PC-9 (cell line): ENCODE measurements at regions not wholly inside any gene's neighbourhood (a gene's known extent, or its start where the extent isn't known, plus 50 kb on each side); places are given as distances from the start of the nearest gene placed in this dataset.

Experiments used
- BruUV-seq: library from RNA; stranded (reverse); fragments of 400-500 nt; replicated peaks from 2 replicates; lab custom pipeline; 2021; lab: Mats Ljungman, UMichigan
- CTCF ChIA-PET: fragments of 300-600 bp; sonication (Branson Sonifier 250); formaldehyde crosslinking; loops from one replicate; lab custom pipeline; 2022; ENCODE audit warnings: antibody characterized with exemption; lab: Charles Lee
- POLR2A ChIA-PET: fragments of 300-600 bp; sonication (Branson Sonifier 250); formaldehyde crosslinking; loops from one replicate; lab custom pipeline; 2022; ENCODE audit warnings: antibody characterized with exemption; ENCODE audit not compliant: unreplicated experiment; lab: Charles Lee
- DNase-seq, 2 experiments: peaks; one replicate each; pipeline versions ENCODE4 v3.0.0 to v3.0.0-alpha.2; 2015 to 2022; ENCODE audit warnings: mixed read lengths in 1 of 2
- H2AFZ ChIP-seq: fragments of 200-600 bp; sonication (generic); 2 replicates; pipeline ENCODE4 v1.8.1; 2017; ENCODE audit warnings: antibody characterized with exemption
- H3F3A ChIP-seq: fragments of 200-600 bp; sonication (generic); 2 replicates; pipeline ENCODE4 v1.8.1; 2017; ENCODE audit warnings: antibody characterized with exemption, mild to moderate bottlenecking, low read depth; ENCODE audit not compliant: insufficient read depth
- H3K27ac ChIP-seq: fragments of 200-600 bp; sonication (generic); 2 replicates; pipeline ENCODE4 v1.6.1; 2016; ENCODE audit warnings: mixed run types
- H3K27me3 ChIP-seq: fragments of 200-600 bp; sonication (generic); 2 replicates; pipeline ENCODE4 v1.6.1; 2016; ENCODE audit warnings: low read depth, mixed run types; ENCODE audit not compliant: insufficient read depth
- H3K36me3 ChIP-seq: fragments of 200-600 bp; sonication (generic); 2 replicates; pipeline ENCODE4 v1.6.1; 2016; ENCODE audit warnings: low read depth, mixed run types
- H3K4me1 ChIP-seq: fragments of 200-600 bp; sonication (generic); replicated peaks from 2 replicates; pipeline ENCODE4 v1.6.1; 2016; ENCODE audit warnings: mixed run types; ENCODE audit not compliant: insufficient read depth
- H3K4me2 ChIP-seq: fragments of 200-600 bp; sonication (generic); 2 replicates; pipeline ENCODE4 v1.6.1; 2017; ENCODE audit warnings: mixed run types
- H3K4me3 ChIP-seq: fragments of 200-600 bp; sonication (generic); 2 replicates; pipeline ENCODE4 v1.6.1; 2016; ENCODE audit warnings: mixed run types
- H3K79me2 ChIP-seq: fragments of 200-600 bp; sonication (generic); 2 replicates; pipeline ENCODE4 v1.6.1; 2017; ENCODE audit warnings: low read depth, mixed run types
- H3K9me2 ChIP-seq: fragments of 200-600 bp; sonication (generic); 2 replicates; pipeline ENCODE4 v1.8.1; 2017; ENCODE audit warnings: mild to moderate bottlenecking; ENCODE audit not compliant: insufficient read depth
- H3K9me3 ChIP-seq: fragments of 200-600 bp; sonication (generic); 2 replicates; pipeline ENCODE4 v1.8.1; 2016; ENCODE audit warnings: low read depth; ENCODE audit not compliant: insufficient read depth
- H4K20me1 ChIP-seq: fragments of 200-600 bp; sonication (generic); 2 replicates; pipeline ENCODE4 v1.8.1; 2017; ENCODE audit not compliant: insufficient read depth
- CTCF ChIP-seq: fragments of 200-600 bp; sonication (generic); conservative IDR thresholded peaks from 2 replicates; pipeline ENCODE4 v1.6.1; 2017; ENCODE audit warnings: mixed run types, antibody characterized with exemption, mild to moderate bottlenecking, moderate library complexity
- EZH2 ChIP-seq: fragments of 200-600 bp; sonication (generic); IDR thresholded peaks from 2 replicates; pipeline ENCODE4 v1.8.0; 2017; ENCODE audit warnings: antibody characterized with exemption, low read depth
- intact Hi-C: fragments of 100-400 bp; cut with micrococcal nuclease; formaldehyde crosslinking; loops from one replicate; pipeline ENCODE4 v1.10.0; 2022; ENCODE audit not compliant: unreplicated experiment

GRCh38 chr13:62829486-62829885 is 1413.8 kb upstream of the PCDH20 start:
- no peak for TF ChIP-seq CTCF
- TF ChIP-seq EZH2: no peak
- Histone ChIP-seq H3K4me2 (no peak overlapping the region), H3K4me3 (no peak overlapping the region), H3K4me1 (no peaks in the 10 kb centered on the region), H3K9me2 (no peaks in the 10 kb centered on the region), H3K79me2 (no peaks in the 10 kb centered on the region), H3K27ac (no peak overlapping the region), H3F3A (no peaks in the 10 kb centered on the region), H3K27me3 (no peaks in the 10 kb centered on the region), H2AFZ (no peak overlapping the region), H3K36me3 (no peaks in the 10 kb centered on the region), H4K20me1 (no peaks in the 10 kb centered on the region), H3K9me3 (no peaks in the 10 kb centered on the region)
- intact Hi-C loops: no loop called here
- ChIA-PET CTCF (no interaction called here), POLR2A (no interaction called here)
- no TSS peak for BruUV-seq
- DNase-seq: no peak

- H3K27ac ChIP-seq: no peak overlapping the region
- no peak for DNase-seq
- TF ChIP-seq EZH2: no peak
- TF ChIP-seq CTCF: no peak
Observed at GRCh38 chr13:62799931-62800436, 1384.3 kb upstream of the PCDH20 start.

GRCh38 chr13:62799038-62799535 is 1383.4 kb upstream of the PCDH20 start:
- Histone ChIP-seq H3K9me3 (no peaks in the 10 kb centered on the region), H3K4me2 (no peak overlapping the region), H2AFZ (no peak overlapping the region), H3K9me2 (no peaks in the 10 kb centered on the region), H3K27me3 (no peaks in the 10 kb centered on the region), H3K27ac (no peak overlapping the region), H3K4me3 (no peak overlapping the region), H3K36me3 (no peaks in the 10 kb centered on the region), H4K20me1 (no peaks in the 10 kb centered on the region), H3K79me2 (no peaks in the 10 kb centered on the region), H3F3A (no peaks in the 10 kb centered on the region), H3K4me1 (no peaks in the 10 kb centered on the region)
- no peak for DNase-seq
- TF ChIP-seq EZH2: no peak
- no peak for TF ChIP-seq CTCF
- ChIA-PET POLR2A (no interaction called here), CTCF (no interaction called here)
- intact Hi-C loops: no loop called here
- BruUV-seq: no TSS peak

More at GRCh38 chr13:62799931-62800436, 1384.3 kb upstream of the PCDH20 start:
- H3K4me2 ChIP-seq: no peak overlapping the region
- H4K20me1 ChIP-seq: no peaks in the 10 kb centered on the region
- H3F3A ChIP-seq: no peaks in the 10 kb centered on the region
- intact Hi-C loops: no loop called here
- H3K9me3 ChIP-seq: no peaks in the 10 kb centered on the region
- H3K27me3 ChIP-seq: no peaks in the 10 kb centered on the region
- H3K9me2 ChIP-seq: no peaks in the 10 kb centered on the region
- H3K4me1 ChIP-seq: no peaks in the 10 kb centered on the region
- H3K79me2 ChIP-seq: no peaks in the 10 kb centered on the region
- ChIA-PET CTCF (no interaction called here), POLR2A (no interaction called here)
- H2AFZ ChIP-seq: no peak overlapping the region
- H3K36me3 ChIP-seq: no peaks in the 10 kb centered on the region
- H3K4me3 ChIP-seq: no peak overlapping the region
- no TSS peak for BruUV-seq
